ENCODE measurements at regions not wholly inside any gene's neighbourhood (a gene's known extent, or its start where the extent isn't known, plus 50 kb on each side); places are given as distances from the start of the nearest gene placed in this dataset.
A peak's percentile ranks its signal among the peaks of the same experiment; 100 is the strongest.

DNA sequence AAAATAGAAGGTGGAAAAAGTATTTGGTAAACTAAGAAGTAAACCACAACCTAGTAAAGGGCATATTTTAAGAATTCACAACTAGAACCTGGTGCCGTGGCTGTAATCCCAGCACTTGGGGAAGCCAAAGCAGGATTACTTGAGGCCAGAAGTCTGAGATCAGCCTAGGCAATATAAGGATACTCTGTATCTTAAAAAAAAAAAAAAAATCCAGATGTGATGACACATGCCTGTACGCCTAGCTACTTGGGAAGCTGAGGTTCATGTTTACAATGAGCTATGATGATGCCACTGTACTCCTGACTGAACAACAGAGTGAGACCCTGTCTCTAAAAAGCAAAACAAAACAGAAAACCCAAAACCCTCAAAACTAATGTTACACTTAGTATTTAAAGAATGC is 156.5 kb upstream of the XIST start:
- intact Hi-C loops (cut with DNase I) = no loop called here
- ATAC-seq = peak in 1 of 4 donors; percentile 14
- 70 to 86% (median 73%) methylated on average over 2 of the region's 2 CpGs for WGBS, 3 donors

DNA sequence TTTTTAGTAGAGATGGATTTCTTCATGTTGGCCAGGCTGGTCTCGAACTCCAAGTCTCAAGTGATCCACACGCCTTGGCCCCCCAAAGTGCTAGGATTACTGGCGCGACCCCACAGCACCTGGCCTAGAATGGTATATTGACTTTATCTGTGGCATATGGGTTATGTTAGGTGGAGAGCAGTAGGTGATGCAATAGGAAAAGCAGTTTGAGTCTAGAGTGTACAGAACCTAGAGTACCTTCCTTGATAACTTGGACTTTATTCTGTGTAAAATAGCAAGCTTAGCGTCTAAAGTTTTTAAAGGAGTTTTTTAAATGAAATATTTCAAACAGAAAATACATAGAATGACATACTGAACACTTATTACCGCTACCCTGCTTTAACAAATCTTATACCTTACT is 139.5 kb upstream of the XIST start:
- no peaks in the 10 kb centered on the region for H3K27me3 ChIP-seq (ENCODE audit: insufficient read depth in 3 of 3, low read length in 2 of 3)
- no peak for DNase-seq
- WGBS, 3 donors = 97 to 99% (median 98%) methylated on average over 6 of the region's 6 CpGs
- no peak overlapping the region for H3K27ac ChIP-seq
- no peak for ATAC-seq
- H3K9me3 ChIP-seq = no peaks in the 10 kb centered on the region
- H3K36me3 ChIP-seq (ENCODE audit: insufficient read depth in 1 of 2, low read depth in 1 of 2) = peaks cover 0 to 13% of the 10 kb centered on the region in 2 donors
- TF ChIP-seq, protein P1, sequence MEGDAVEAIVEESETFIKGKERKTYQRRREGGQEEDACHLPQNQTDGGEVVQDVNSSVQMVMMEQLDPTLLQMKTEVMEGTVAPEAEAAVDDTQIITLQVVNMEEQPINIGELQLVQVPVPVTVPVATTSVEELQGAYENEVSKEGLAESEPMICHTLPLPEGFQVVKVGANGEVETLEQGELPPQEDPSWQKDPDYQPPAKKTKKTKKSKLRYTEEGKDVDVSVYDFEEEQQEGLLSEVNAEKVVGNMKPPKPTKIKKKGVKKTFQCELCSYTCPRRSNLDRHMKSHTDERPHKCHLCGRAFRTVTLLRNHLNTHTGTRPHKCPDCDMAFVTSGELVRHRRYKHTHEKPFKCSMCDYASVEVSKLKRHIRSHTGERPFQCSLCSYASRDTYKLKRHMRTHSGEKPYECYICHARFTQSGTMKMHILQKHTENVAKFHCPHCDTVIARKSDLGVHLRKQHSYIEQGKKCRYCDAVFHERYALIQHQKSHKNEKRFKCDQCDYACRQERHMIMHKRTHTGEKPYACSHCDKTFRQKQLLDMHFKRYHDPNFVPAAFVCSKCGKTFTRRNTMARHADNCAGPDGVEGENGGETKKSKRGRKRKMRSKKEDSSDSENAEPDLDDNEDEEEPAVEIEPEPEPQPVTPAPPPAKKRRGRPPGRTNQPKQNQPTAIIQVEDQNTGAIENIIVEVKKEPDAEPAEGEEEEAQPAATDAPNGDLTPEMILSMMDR (IDR thresholded peaks at IDR 0.05) = no peak
- intact Hi-C loops (cut with DNase I) = no loop called here
- no peak overlapping the region for H3K4me3 ChIP-seq
- no peaks in the 10 kb centered on the region for H3K4me1 ChIP-seq

More for the DNA sequence above, 156.5 kb upstream of the XIST start:
- Histone ChIP-seq H3K27me3 (ENCODE audit: insufficient read depth in 3 of 3, low read length in 2 of 3) (no peaks in the 10 kb centered on the region), H3K4me1 (no peaks in the 10 kb centered on the region), H3K36me3 (ENCODE audit: insufficient read depth in 1 of 2, low read depth in 1 of 2) (no peaks in the 10 kb centered on the region), H3K27ac (no peak overlapping the region), H3K9me3 (no peaks in the 10 kb centered on the region), H3K4me3 (no peak overlapping the region)
- DNase-seq = no peak
- TF ChIP-seq, protein P1 (IDR thresholded peaks at IDR 0.05) = no peak

DNA sequence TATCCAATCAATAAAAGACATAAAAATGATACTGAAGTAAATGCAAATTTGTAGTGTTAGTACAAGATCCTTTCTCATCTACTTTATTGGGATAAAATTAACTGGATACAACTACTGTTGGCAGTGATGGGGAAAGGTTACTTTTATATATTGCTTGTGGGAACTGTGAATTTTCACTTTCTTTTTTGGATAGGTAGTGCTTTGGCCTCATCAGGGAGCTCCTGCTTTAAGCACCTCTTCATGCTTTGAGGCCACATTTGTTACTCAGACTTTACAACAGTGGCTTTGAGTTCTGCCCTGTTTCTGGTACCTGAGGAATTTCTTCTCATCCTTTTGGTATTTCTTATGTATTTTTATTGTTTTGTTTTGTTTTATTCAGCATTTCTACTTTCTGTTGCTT is 134.7 kb upstream of the XIST start:
- Histone ChIP-seq H3K27ac (no peak overlapping the region), H3K4me1 (no peaks in the 10 kb centered on the region), H3K9me3 (no peaks in the 10 kb centered on the region), H3K36me3 (ENCODE audit: insufficient read depth in 1 of 2, low read depth in 1 of 2) (peaks cover 0 to 5% of the 10 kb centered on the region in 2 donors), H3K4me3 (no peak overlapping the region), H3K27me3 (ENCODE audit: insufficient read depth in 3 of 3, low read length in 2 of 3) (no peaks in the 10 kb centered on the region)
- intact Hi-C loops (cut with DNase I) = no loop called here
- TF ChIP-seq, protein P1 (IDR thresholded peaks at IDR 0.05) = no peak
- ATAC-seq = no peak
- no peak for DNase-seq

DNA sequence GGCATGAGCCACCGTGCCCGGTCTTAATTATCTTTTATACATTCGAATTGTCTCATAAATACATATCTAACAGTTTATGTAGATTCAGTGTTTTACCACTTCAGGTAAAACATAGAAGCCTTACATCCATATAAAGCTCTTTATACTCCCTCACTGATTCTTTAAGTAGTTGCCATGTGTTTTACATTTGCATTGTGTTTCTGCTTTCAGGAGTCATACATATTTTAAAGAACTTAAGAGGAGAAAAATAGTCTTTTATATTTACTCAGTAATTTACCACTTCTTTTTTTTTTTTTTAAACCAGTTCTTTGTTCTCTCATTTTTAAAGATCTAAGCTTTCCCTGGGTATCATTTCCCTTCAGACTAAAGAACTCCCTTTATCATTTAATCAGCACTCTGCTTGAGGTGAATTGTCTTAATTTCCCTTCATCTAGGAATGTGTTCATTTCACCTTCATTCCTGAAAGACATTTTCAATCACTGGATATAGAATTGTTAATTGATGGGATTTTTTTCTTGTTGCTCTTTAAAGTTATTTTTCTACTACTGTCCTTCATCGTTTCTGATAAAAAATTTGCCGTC is 127.1 kb upstream of the XIST start:
- WGBS, 3 donors = 63 to 77% (median 63%) methylated on average over 5 of the region's 5 CpGs
- ATAC-seq = no peak

More for the DNA sequence above, 127.1 kb upstream of the XIST start:
- intact Hi-C loops (cut with DNase I) = no loop called here
- Histone ChIP-seq H3K4me3 (no peak overlapping the region), H3K27me3 (ENCODE audit: insufficient read depth in 3 of 3, low read length in 2 of 3) (no peaks in the 10 kb centered on the region), H3K4me1 (no peaks in the 10 kb centered on the region), H3K27ac (no peak overlapping the region), H3K36me3 (ENCODE audit: insufficient read depth in 1 of 2, low read depth in 1 of 2) (peaks cover 0 to 1% of the 10 kb centered on the region in 2 donors), H3K9me3 (no peaks in the 10 kb centered on the region)
- TF ChIP-seq, protein P1 (IDR thresholded peaks at IDR 0.05) = no peak
- DNase-seq = no peak
